ENCODE measurements at regions not wholly inside any gene's neighbourhood (a gene's known extent, or its start where the extent isn't known, plus 50 kb on each side); places are given as distances from the start of the nearest gene placed in this dataset.

DNA sequence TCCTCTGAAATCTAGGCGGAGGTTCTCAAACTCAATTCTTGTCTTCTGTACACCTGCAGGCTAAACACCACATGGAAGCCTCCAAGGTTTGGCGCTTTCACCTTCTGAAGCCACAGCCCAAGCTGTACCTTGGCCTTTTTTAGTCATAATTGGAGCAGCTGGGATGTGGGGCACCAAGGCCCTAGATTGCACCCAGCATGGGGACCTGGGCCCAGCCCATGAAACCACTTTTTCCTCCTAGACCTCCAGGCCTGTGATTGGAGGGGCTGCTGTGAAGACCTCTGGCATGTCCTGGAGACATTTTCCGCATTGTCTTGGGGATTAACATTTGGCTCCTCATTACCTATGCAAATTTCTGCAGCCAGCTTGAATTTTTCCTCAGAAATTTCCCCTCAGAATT, 181.0 kb downstream of the TYW3 start:
- TF ChIP-seq EZH2 (IDR thresholded peaks at IDR 0.05; ENCODE audit: insufficient read depth, poor library complexity, severe bottlenecking), result no peak
- TF ChIP-seq EZH2phosphoT487 (IDR thresholded peaks at IDR 0.05; ENCODE audit: insufficient read depth, low read depth), result no peak
